ENCODE measurements at regions not wholly inside any gene's neighbourhood (a gene's known extent, or its start where the extent isn't known, plus 50 kb on each side); places are given as distances from the start of the nearest gene placed in this dataset.

DNA sequence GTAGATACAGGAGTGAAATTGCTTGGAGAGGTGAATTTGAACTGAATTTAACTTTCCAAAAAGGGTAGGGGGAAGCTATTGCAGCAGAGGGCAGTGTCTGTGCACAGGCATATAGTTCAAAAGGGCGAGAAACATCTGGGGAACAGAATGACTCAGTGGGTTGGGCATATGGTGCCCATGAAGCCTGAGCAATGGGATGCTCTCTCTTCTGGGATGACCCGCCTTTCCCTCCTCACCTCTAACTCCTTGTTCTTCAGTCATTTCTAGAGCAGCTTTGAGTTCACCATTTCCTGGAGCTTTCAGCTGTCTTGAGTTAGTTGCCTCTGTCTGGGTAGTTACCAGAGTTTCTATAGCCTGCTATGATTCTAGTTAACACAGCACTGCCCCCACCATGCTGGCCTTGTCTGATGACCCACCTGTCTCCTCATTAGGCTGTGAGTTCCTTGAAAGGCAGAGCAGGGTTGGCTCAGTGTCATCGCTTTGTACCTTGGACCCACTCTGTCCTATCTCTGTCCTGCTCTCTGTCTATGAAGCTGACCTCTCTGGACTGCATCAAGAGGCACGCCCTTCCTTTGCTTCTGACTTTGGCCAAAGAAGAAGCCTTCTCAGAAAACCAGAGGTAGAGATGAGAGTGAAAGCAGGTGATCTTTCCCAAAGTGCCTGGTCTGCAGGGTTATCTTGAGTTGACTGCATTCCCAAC, 299.6 kb upstream of the KLF4 start:
- TF ChIP-seq, protein P1, sequence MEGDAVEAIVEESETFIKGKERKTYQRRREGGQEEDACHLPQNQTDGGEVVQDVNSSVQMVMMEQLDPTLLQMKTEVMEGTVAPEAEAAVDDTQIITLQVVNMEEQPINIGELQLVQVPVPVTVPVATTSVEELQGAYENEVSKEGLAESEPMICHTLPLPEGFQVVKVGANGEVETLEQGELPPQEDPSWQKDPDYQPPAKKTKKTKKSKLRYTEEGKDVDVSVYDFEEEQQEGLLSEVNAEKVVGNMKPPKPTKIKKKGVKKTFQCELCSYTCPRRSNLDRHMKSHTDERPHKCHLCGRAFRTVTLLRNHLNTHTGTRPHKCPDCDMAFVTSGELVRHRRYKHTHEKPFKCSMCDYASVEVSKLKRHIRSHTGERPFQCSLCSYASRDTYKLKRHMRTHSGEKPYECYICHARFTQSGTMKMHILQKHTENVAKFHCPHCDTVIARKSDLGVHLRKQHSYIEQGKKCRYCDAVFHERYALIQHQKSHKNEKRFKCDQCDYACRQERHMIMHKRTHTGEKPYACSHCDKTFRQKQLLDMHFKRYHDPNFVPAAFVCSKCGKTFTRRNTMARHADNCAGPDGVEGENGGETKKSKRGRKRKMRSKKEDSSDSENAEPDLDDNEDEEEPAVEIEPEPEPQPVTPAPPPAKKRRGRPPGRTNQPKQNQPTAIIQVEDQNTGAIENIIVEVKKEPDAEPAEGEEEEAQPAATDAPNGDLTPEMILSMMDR (IDR thresholded peaks at IDR 0.05; ENCODE audit: insufficient read depth, low read depth, low read length), result no peak
- TF ChIP-seq EZH2 (IDR thresholded peaks at IDR 0.05; ENCODE audit: insufficient read depth, low read length), result no peak

Measured in astrocyte (in vitro differentiated cells and primary cell).